IPS DF 4.7 (cell line): ENCODE measurements at regions not wholly inside any gene's neighbourhood (a gene's known extent, or its start where the extent isn't known, plus 50 kb on each side); places are given as distances from the start of the nearest gene placed in this dataset.

Source experiments
- DNase-seq: peaks from one replicate; pipeline ENCODE4 v3.0.0-alpha.2; 2013; ENCODE audit warnings: low spot score; ENCODE audit errors: extremely low read depth

GRCh38 chr12:107468182-107468581, 217.4 kb upstream of the PWP1 start:
- no peak for DNase-seq

GRCh38 chr12:107469011-107469410, 216.6 kb upstream of the PWP1 start:
- no peak for DNase-seq

GRCh38 chr12:107470645-107471044, 215.0 kb upstream of the PWP1 start:
- no peak for DNase-seq

- no peak for DNase-seq
These were observed 213.3 kb upstream of the PWP1 start for GRCh38 chr12:107472308-107472707.

- DNase-seq: no peak
These were observed 211.5 kb upstream of the PWP1 start for GRCh38 chr12:107474099-107474498.

GRCh38 chr12:107474639-107475539, 210.7 kb upstream of the PWP1 start:
- no peak for DNase-seq

- DNase-seq: no peak
These were observed 209.7 kb upstream of the PWP1 start for GRCh38 chr12:107475900-107476299.

- no peak for DNase-seq
These were observed 208.6 kb upstream of the PWP1 start for GRCh38 chr12:107477018-107477417.

- no peak for DNase-seq
These were observed 207.5 kb upstream of the PWP1 start for GRCh38 chr12:107477947-107478610.

GRCh38 chr12:107478881-107479280, 206.7 kb upstream of the PWP1 start:
- DNase-seq: no peak

- DNase-seq: no peak
These were observed 204.6 kb upstream of the PWP1 start for GRCh38 chr12:107480836-107481608.

GRCh38 chr12:107484230-107484629, 201.4 kb upstream of the PWP1 start:
- DNase-seq: no peak

GRCh38 chr12:107484941-107485340, 200.7 kb upstream of the PWP1 start:
- DNase-seq: no peak

GRCh38 chr12:107485731-107486130, 199.9 kb upstream of the PWP1 start:
- DNase-seq: no peak

GRCh38 chr12:107486140-107486892, 199.3 kb upstream of the PWP1 start:
- DNase-seq: no peak

- DNase-seq: no peak
These were observed 198.5 kb upstream of the PWP1 start for GRCh38 chr12:107487011-107487680.

- DNase-seq: no peak
These were observed 196.9 kb upstream of the PWP1 start for GRCh38 chr12:107488666-107489065.

- DNase-seq: no peak
These were observed 195.6 kb upstream of the PWP1 start for GRCh38 chr12:107490010-107490409.

GRCh38 chr12:107491856-107492255, 193.7 kb upstream of the PWP1 start:
- no peak for DNase-seq

GRCh38 chr12:107492393-107493134, 193.0 kb upstream of the PWP1 start:
- no peak for DNase-seq
